T1000 (cell line): ENCODE measurements at regions not wholly inside any gene's neighbourhood (a gene's known extent, or its start where the extent isn't known, plus 50 kb on each side); places are given as distances from the start of the nearest gene placed in this dataset.
"Not testable (repeated sequence)": the region's sequence is repeated elsewhere in the genome, so short reads cannot be mapped to it uniquely, and the experiment has no call there.

ENCODE experiments used
- DNase-seq: peaks from one replicate; lab custom pipeline; 2025; ENCODE audit warnings: mixed read lengths; lab: John Stamatoyannopoulos, UW

- no peak for DNase-seq
Observed at GRCh38 chrX:86887341-86887740, 630.3 kb upstream of the KLHL4 start.

GRCh38 chrX:86910027-86910426, 607.6 kb upstream of the KLHL4 start:
- no peak for DNase-seq

- DNase-seq: peak; percentile 0
Observed at GRCh38 chrX:86910602-86911311, 606.8 kb upstream of the KLHL4 start.

- DNase-seq: no peak
Observed at GRCh38 chrX:86914569-86914968, 603.0 kb upstream of the KLHL4 start.

- DNase-seq: no peak
Observed at GRCh38 chrX:86917959-86918358, 599.6 kb upstream of the KLHL4 start.

- no peak for DNase-seq
Observed at GRCh38 chrX:86930419-86930818, 587.2 kb upstream of the KLHL4 start.

- no peak for DNase-seq
Observed at GRCh38 chrX:86935988-86936387, 581.6 kb upstream of the KLHL4 start.

- DNase-seq: no peak
Observed at GRCh38 chrX:86946569-86946968, 571.0 kb upstream of the KLHL4 start.

- DNase-seq: no peak
Observed at GRCh38 chrX:86964321-86964720, 553.3 kb upstream of the KLHL4 start.

GRCh38 chrX:86981326-86981879, 536.2 kb upstream of the KLHL4 start:
- DNase-seq: no peak

- not testable (repeated sequence) for DNase-seq
Observed at GRCh38 chrX:86987351-86987750, 530.3 kb upstream of the KLHL4 start.

- no peak for DNase-seq
Observed at GRCh38 chrX:87003031-87003430, 514.6 kb upstream of the KLHL4 start.

- DNase-seq: no peak
Observed at GRCh38 chrX:87005183-87005582, 512.4 kb upstream of the KLHL4 start.

GRCh38 chrX:87005885-87006284, 511.7 kb upstream of the KLHL4 start:
- no peak for DNase-seq

GRCh38 chrX:87006561-87006960, 511.0 kb upstream of the KLHL4 start:
- no peak for DNase-seq

GRCh38 chrX:87017210-87017609, 500.4 kb upstream of the KLHL4 start:
- DNase-seq: no peak

GRCh38 chrX:87033115-87033514, 484.5 kb upstream of the KLHL4 start:
- not testable (repeated sequence) for DNase-seq

GRCh38 chrX:87045352-87045751, 472.2 kb upstream of the KLHL4 start:
- DNase-seq: no peak

GRCh38 chrX:87049567-87049966, 468.0 kb upstream of the KLHL4 start:
- no peak for DNase-seq

- no peak for DNase-seq
Observed at GRCh38 chrX:87063642-87064041, 454.0 kb upstream of the KLHL4 start.

- DNase-seq: no peak
Observed at GRCh38 chrX:87064502-87064901, 453.1 kb upstream of the KLHL4 start.

- no peak for DNase-seq
Observed at GRCh38 chrX:87067795-87068369, 449.7 kb upstream of the KLHL4 start.

GRCh38 chrX:87078231-87078630, 439.4 kb upstream of the KLHL4 start:
- no peak for DNase-seq

GRCh38 chrX:87098477-87098876, 419.1 kb upstream of the KLHL4 start:
- no peak for DNase-seq
